ENCODE measurements at regions not wholly inside any gene's neighbourhood (a gene's known extent, or its start where the extent isn't known, plus 50 kb on each side); places are given as distances from the start of the nearest gene placed in this dataset.
A peak's percentile ranks its signal among the peaks of the same experiment; 100 is the strongest.
"Not testable (repeated sequence)": the region's sequence is repeated elsewhere in the genome, so short reads cannot be mapped to it uniquely, and the experiment has no call there.

GRCh38 chr21:35982717-35983116 lies 77.6 kb downstream of the SETD4 start:
- no peak for DNase-seq

- no peak for DNase-seq
Measured at GRCh38 chr21:35981514-35982070, 78.7 kb downstream of the SETD4 start.

GRCh38 chr21:35980821-35981220 lies 79.5 kb downstream of the SETD4 start:
- no peak for DNase-seq

GRCh38 chr21:35977860-35978259 lies 82.5 kb downstream of the SETD4 start:
- not testable (repeated sequence) for DNase-seq

- no peak for DNase-seq
Measured at GRCh38 chr21:35976929-35977328, 83.4 kb downstream of the SETD4 start.

GRCh38 chr21:35976481-35976880 lies 83.8 kb downstream of the SETD4 start:
- DNase-seq: no peak

- DNase-seq: no peak
Measured at GRCh38 chr21:35974775-35975174, 85.6 kb downstream of the SETD4 start.

- no peak for DNase-seq
Measured at GRCh38 chr21:35971824-35972223, 88.5 kb downstream of the SETD4 start.

GRCh38 chr21:35969281-35969680 lies 91.0 kb downstream of the SETD4 start:
- DNase-seq: no peak

- DNase-seq: no peak
Measured at GRCh38 chr21:35968564-35968963, 91.8 kb downstream of the SETD4 start.

GRCh38 chr21:35965699-35966098 lies 94.6 kb downstream of the SETD4 start:
- DNase-seq: no peak

- DNase-seq: no peak
Measured at GRCh38 chr21:35963920-35964451, 96.3 kb downstream of the SETD4 start.

GRCh38 chr21:35962917-35963316 lies 97.4 kb downstream of the SETD4 start:
- no peak for DNase-seq

- DNase-seq: no peak
Measured at GRCh38 chr21:35954066-35954465, 106.3 kb downstream of the SETD4 start.

GRCh38 chr21:35953597-35953996 lies 106.7 kb downstream of the SETD4 start:
- no peak for DNase-seq

- DNase-seq: no peak
Measured at GRCh38 chr21:35952651-35953340, 107.5 kb downstream of the SETD4 start.

GRCh38 chr21:35948982-35949381 lies 111.3 kb downstream of the SETD4 start:
- DNase-seq: no peak

- no peak for DNase-seq
Measured at GRCh38 chr21:35945089-35945671, 115.1 kb downstream of the SETD4 start.

GRCh38 chr21:35943752-35944151 lies 116.6 kb downstream of the SETD4 start:
- DNase-seq: no peak

- DNase-seq: no peak
Measured at GRCh38 chr21:35942211-35943144, 117.8 kb downstream of the SETD4 start.

GRCh38 chr21:35940074-35940927 lies 120.0 kb downstream of the SETD4 start:
- peak; percentile 52 for DNase-seq

- no peak for DNase-seq
Measured at GRCh38 chr21:35938446-35938845, 121.9 kb downstream of the SETD4 start.
